Cardiac muscle cell (in vitro differentiated cells and primary cell): ENCODE measurements at regions not wholly inside any gene's neighbourhood (a gene's known extent, or its start where the extent isn't known, plus 50 kb on each side); places are given as distances from the start of the nearest gene placed in this dataset.

ENCODE experiments used
- DNase-seq, 2 donors: peaks; one replicate each; pipeline versions ENCODE4 v3.0.0 to v3.0.0-alpha.2; 2010 to 2017; ENCODE audit warnings: low read depth in 1 of 2, low spot score in 1 of 2
- H3K27ac ChIP-seq: fragments of 200-600 bp; sonication (generic); 2 replicates; pipeline ENCODE4 v1.5.1; 2016
- H3K27me3 ChIP-seq: fragments of 200-600 bp; sonication (generic); 2 replicates; pipeline ENCODE4 v1.6.0; 2016; ENCODE audit warnings: control low read depth
- H3K36me3 ChIP-seq: fragments of 200-600 bp; sonication (generic); 2 replicates; pipeline ENCODE4 v1.5.1; 2016; ENCODE audit warnings: control low read depth
- H3K4me1 ChIP-seq: fragments of 200-600 bp; sonication (generic); 2 replicates; pipeline ENCODE4 v1.8.1; 2017; ENCODE audit warnings: low read depth, mild to moderate bottlenecking, mixed run types
- H3K4me3 ChIP-seq: fragments of 200-600 bp; sonication (generic); 2 replicates; pipeline ENCODE4 v1.5.1; 2016; ENCODE audit warnings: mild to moderate bottlenecking
- H3K9me3 ChIP-seq: fragments of 200-600 bp; sonication (generic); 2 replicates; pipeline ENCODE4 v1.5.1; 2017; ENCODE audit warnings: low read depth, mild to moderate bottlenecking, control low read depth
- CTCF ChIP-seq: IDR thresholded peaks from 2 replicates; pipeline ENCODE4 v1.5.1; 2012; ENCODE audit warnings: low read depth, mild to moderate bottlenecking, low read length

- Histone ChIP-seq H3K9me3 (no peaks in the 10 kb centered on the region), H3K27me3 (no peaks in the 10 kb centered on the region), H3K4me1 (no peaks in the 10 kb centered on the region), H3K4me3 (no peak overlapping the region), H3K36me3 (no peaks in the 10 kb centered on the region), H3K27ac (no peak overlapping the region)
- no peak for TF ChIP-seq CTCF
- no peak for DNase-seq
These were observed 113.5 kb upstream of the C10orf90 start for GRCh38 chr10:126783806-126784557.

DNA sequence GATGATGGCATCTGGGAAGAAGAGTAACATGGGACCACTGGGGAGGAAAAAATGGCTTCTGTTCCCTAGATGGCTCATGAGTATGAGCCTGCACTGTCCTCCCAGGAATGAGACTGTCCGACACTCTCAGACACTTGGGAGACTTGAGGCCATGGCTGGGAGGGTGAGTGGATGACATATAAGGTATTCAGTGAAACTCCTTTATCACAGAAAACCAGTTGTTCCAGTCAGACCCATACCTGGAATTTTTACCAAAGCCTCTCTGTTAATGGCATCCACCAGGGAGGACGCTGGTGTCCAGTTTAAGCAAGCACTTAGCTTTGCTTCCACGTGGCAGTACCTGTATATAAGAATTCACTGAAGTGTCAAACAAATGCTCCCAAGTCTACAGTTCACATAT, 116.7 kb upstream of the C10orf90 start:
- DNase-seq, result no peak
- Histone ChIP-seq H3K27ac (no peak overlapping the region), H3K9me3 (no peaks in the 10 kb centered on the region), H3K36me3 (no peaks in the 10 kb centered on the region), H3K4me3 (no peak overlapping the region), H3K4me1 (no peaks in the 10 kb centered on the region), H3K27me3 (no peaks in the 10 kb centered on the region)
- TF ChIP-seq CTCF, result no peak

DNA sequence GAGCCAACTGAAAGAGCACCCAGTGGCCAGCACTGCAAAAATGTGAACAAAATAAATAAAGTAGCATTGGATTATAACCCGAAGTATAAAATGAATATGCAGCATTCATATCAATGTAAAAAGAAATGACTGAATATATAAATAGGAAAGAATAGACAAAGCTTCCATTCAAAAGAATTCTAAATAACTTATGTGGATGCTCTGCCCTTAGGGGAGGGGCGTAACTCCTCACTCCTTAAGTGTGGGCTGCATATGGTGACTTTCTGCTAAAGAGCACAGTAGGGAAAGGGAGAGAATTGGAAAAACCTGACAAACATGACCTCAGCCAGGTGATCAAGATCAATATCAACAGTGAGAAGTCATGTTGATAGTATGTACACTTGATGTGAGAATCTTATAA, 109.9 kb upstream of the DOCK1 start:
- H3K27me3 ChIP-seq, result no peaks in the 10 kb centered on the region
- no peaks in the 10 kb centered on the region for H3K9me3 ChIP-seq
- no peak overlapping the region for H3K27ac ChIP-seq
- no peak for TF ChIP-seq CTCF
- no peaks in the 10 kb centered on the region for H3K4me1 ChIP-seq
- H3K36me3 ChIP-seq, result no peaks in the 10 kb centered on the region
- H3K4me3 ChIP-seq, result no peak overlapping the region
- no peak for DNase-seq

DNA sequence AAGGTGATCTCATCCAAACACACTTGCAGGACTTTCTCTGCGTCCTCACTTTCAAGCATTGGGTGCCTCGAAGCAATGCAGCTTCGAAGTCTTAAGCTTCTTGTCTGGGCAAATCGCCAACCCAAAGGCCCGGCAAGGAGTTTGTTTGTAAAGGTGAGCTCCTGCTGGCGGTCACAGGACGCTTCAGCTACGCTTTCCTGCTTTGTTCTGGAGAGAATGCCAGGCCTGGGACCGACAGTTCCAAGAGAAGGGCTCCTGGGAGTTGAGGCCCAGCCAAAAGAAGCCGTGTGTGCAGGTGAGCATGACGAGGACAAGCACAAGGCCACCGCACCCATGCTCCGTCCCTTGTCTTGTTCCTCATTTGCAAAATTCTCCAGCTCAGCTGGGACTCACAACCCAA, 106.6 kb upstream of the DOCK1 start:
- DNase-seq, result no peak

DNA sequence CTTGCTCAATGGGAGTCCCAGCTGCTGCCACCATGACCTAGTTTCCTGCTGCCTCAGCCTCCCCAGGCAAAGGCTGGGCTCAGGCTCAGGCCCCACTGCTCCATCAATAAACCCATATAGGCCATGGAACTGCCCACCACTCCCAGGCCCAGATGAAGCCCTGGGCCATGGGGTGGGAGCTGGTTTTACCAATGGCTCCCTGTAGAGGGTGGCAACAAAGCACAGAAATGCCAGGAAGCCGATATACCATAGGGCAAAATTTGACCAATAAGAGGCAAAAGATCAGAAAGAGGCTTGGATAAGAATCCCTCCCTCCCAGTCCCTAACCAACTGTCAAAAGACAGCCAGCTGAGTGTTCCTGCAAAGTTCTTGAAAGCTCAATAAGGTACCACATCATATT, 101.8 kb upstream of the DOCK1 start:
- H3K36me3 ChIP-seq, result no peaks in the 10 kb centered on the region

More for the DNA sequence above, 106.6 kb upstream of the DOCK1 start:
- H3K4me3 ChIP-seq, result no peak overlapping the region
- no peaks in the 10 kb centered on the region for H3K36me3 ChIP-seq
- no peak overlapping the region for H3K27ac ChIP-seq
- H3K9me3 ChIP-seq, result no peaks in the 10 kb centered on the region
- TF ChIP-seq CTCF, result no peak
- no peaks in the 10 kb centered on the region for H3K27me3 ChIP-seq
- H3K4me1 ChIP-seq, result no peaks in the 10 kb centered on the region

More for the DNA sequence above, 101.8 kb upstream of the DOCK1 start:
- no peak for TF ChIP-seq CTCF
- no peaks in the 10 kb centered on the region for H3K4me1 ChIP-seq
- no peaks in the 10 kb centered on the region for H3K27me3 ChIP-seq
- no peak overlapping the region for H3K4me3 ChIP-seq
- no peak overlapping the region for H3K27ac ChIP-seq
- H3K9me3 ChIP-seq, result no peaks in the 10 kb centered on the region
- no peak for DNase-seq
